Lung (tissue), 11 donors: ENCODE measurements at regions not wholly inside any gene's neighbourhood (a gene's known extent, or its start where the extent isn't known, plus 50 kb on each side); places are given as distances from the start of the nearest gene placed in this dataset.
"Not testable (repeated sequence)": the region's sequence is repeated elsewhere in the genome, so short reads cannot be mapped to it uniquely, and the experiment has no call there.

Experiments used
- ATAC-seq: fragments of 200-7000 bp; cut with Tn5 transposase; one replicate; pipeline ENCODE4 v1.9.1; 2020; ENCODE audit warnings: moderate number of reproducible peaks; ENCODE audit not compliant: insufficient read depth, low FRiP score
- DNase-seq, 3 donors: peaks; one replicate each; pipeline ENCODE4 v3.0.0-alpha.2; 2013 to 2017
- H3K27ac ChIP-seq, 2 donors: one replicate each; pipeline ENCODE4 v1.5.1; 2013; ENCODE audit warnings: mild to moderate bottlenecking in 2 of 2, moderate library complexity in 2 of 2, control low read depth in 1 of 2, inconsistent platforms in 1 of 2, low read depth in 1 of 2, low read length in 1 of 2
- H3K27me3 ChIP-seq, 3 donors: one replicate each; pipeline ENCODE4 v1.5.1; 2013; ENCODE audit warnings: low read length in 2 of 3; ENCODE audit not compliant: control insufficient read depth in 3 of 3, insufficient read depth in 3 of 3
- H3K36me3 ChIP-seq, 4 donors: one replicate each; pipeline ENCODE4 v1.5.1; 2013; ENCODE audit warnings: low read length in 4 of 4, mild to moderate bottlenecking in 1 of 4, moderate library complexity in 1 of 4; ENCODE audit not compliant: control insufficient read depth in 4 of 4, insufficient read depth in 4 of 4
- H3K4me1 ChIP-seq, 5 donors: one replicate each; pipeline ENCODE4 v1.5.1; 2013; ENCODE audit warnings: low read length in 5 of 5, mild to moderate bottlenecking in 2 of 5, moderate library complexity in 1 of 5; ENCODE audit not compliant: control insufficient read depth in 5 of 5, insufficient read depth in 5 of 5
- H3K4me3 ChIP-seq: one replicate; pipeline ENCODE4 v1.5.1; 2013; ENCODE audit warnings: mild to moderate bottlenecking, control low read depth, moderate library complexity
- H3K9ac ChIP-seq, 2 donors: one replicate each; pipeline ENCODE4 v1.5.1; 2013; ENCODE audit warnings: low read length in 2 of 2, control low read depth in 1 of 2; ENCODE audit not compliant: insufficient read depth in 1 of 2
- H3K9me3 ChIP-seq, 4 donors: one replicate each; pipeline ENCODE4 v1.5.1; 2013; ENCODE audit warnings: low read length in 3 of 4, mild to moderate bottlenecking in 1 of 4, moderate library complexity in 1 of 4; ENCODE audit not compliant: control insufficient read depth in 4 of 4, insufficient read depth in 3 of 4
- WGBS, 2 donors: extraction: QIAGEN DNeasy Blood & Tissue Kit; methylation state at CpG; one replicate each; pipeline ENCODE4 v1.1.7; 2013; 5-methylcytosine and 5-hydroxymethylcytosine counted together
- TF ChIP-seq, protein P1 (sequence below): IDR thresholded peaks from 2 replicates; pipeline ENCODE4 v1.5.1; 2012; ENCODE audit warnings: mild to moderate bottlenecking; ENCODE audit errors: control extremely low read depth, extremely low read depth
- donor health status: control.
- donor health status: control.
- donor health status: Bipolar disorder and iron deficiency.
- donor health status: healthy.
- donor health status: DM: yes; HTN: yes; CAD: no.

DNA sequence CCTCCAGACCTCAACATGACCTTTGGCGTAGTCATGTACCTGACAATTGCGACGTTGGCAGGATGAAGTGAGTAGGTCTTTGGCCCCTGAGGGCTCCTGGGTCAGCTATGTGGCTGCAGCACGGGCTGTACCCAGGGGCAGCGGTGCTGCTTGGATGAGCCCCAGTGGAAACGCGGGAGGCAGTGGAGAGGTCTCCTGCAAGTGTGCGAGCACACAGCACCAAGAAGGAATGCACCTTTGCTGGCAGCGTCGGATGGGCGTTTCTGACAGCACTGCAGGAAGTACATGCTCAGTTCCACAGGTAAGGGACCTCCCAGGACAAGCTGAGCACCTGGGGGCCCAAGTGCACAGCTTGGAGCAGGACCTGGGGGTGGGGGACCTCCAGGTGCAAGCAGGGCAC lies 67.4 kb upstream of the UNC13C start:
- no peak for ATAC-seq
- H3K27me3 ChIP-seq = no peaks in the 10 kb centered on the region
- no peak overlapping the region for H3K4me3 ChIP-seq
- no peaks in the 10 kb centered on the region for H3K9me3 ChIP-seq
- H3K27ac ChIP-seq = no peak overlapping the region
- peak in 2 of 3 donors; percentile 23 to 52 for DNase-seq
- 74 to 83% methylated on average over 8 to 11 of the region's 11 CpGs for WGBS, 2 donors
- H3K4me1 ChIP-seq = peaks cover 0 to 12% (median 0%) of the 10 kb centered on the region in 5 donors
- H3K9ac ChIP-seq = no peak overlapping the region
- no peaks in the 10 kb centered on the region for H3K36me3 ChIP-seq
- TF ChIP-seq, protein P1, sequence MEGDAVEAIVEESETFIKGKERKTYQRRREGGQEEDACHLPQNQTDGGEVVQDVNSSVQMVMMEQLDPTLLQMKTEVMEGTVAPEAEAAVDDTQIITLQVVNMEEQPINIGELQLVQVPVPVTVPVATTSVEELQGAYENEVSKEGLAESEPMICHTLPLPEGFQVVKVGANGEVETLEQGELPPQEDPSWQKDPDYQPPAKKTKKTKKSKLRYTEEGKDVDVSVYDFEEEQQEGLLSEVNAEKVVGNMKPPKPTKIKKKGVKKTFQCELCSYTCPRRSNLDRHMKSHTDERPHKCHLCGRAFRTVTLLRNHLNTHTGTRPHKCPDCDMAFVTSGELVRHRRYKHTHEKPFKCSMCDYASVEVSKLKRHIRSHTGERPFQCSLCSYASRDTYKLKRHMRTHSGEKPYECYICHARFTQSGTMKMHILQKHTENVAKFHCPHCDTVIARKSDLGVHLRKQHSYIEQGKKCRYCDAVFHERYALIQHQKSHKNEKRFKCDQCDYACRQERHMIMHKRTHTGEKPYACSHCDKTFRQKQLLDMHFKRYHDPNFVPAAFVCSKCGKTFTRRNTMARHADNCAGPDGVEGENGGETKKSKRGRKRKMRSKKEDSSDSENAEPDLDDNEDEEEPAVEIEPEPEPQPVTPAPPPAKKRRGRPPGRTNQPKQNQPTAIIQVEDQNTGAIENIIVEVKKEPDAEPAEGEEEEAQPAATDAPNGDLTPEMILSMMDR = no peak

DNA sequence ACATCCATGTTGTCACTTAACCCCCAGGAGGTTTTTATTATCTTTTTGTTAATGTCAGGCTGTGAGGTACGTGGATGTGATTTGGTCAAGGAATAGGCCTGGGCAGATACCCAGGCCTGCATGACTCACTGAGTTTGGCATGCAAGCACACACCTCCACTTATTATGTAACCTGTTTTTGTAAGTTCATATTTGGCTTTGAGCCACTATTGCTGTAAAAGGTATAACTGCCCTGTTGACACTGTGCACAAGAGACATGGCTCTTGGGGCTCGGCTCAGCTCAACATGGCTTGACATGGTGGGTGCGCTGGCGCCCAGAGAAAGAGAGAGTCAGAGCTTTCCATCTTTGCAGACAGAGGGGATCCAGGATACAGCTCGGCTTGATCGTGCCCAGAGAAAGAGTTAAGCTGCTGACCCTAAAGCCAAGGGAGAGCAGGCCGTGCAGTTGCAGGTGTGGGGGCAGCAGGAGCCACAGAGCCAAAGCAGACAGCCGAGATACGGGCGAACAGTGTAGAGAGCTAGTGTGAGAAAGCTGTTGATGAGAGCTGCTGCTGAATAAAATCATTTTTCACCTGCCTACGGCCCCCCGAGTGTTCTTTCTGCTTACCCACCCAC lies 67.9 kb upstream of the UNC13C start:
- Histone ChIP-seq H3K4me1 (peaks cover 0 to 12% (median 0%) of the 10 kb centered on the region in 5 donors), H3K4me3 (no peak overlapping the region), H3K36me3 (no peaks in the 10 kb centered on the region), H3K27ac (no peak overlapping the region), H3K9me3 (no peaks in the 10 kb centered on the region), H3K9ac (no peak overlapping the region), H3K27me3 (no peaks in the 10 kb centered on the region)
- ATAC-seq = peak; percentile 37
- WGBS, 2 donors = 87% methylated on average over 12 of the region's 12 CpGs; no CpG with 5 or more reads in 1 of the 2 donors
- peak; percentile 26 to 66 (median 28) for DNase-seq
- TF ChIP-seq, protein P1 = no peak

DNA sequence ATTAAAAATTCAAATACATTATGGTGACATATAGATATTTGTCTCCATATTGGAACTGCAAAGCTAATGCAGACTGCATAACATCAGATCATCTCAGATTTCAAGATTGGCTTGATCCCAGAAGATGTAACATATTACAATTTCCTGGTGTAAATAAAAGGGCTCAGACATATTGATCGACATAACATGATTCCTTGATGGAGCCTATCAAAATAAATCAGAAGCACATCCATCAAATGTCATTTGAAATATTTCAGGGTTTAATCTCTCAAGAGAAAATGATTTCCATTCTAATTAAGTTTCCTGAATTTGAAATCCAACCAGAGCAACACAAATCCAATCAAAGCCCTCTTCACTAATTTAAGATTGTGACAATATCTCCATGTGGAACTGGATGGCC lies 75.1 kb upstream of the UNC13C start:
- no peaks in the 10 kb centered on the region for H3K36me3 ChIP-seq
- DNase-seq = no peak
- TF ChIP-seq, protein P1 = no peak
- no peaks in the 10 kb centered on the region for H3K4me1 ChIP-seq
- no peak overlapping the region for H3K9ac ChIP-seq
- no peak overlapping the region for H3K4me3 ChIP-seq
- H3K27ac ChIP-seq = no peak overlapping the region
- WGBS, 2 donors = 87 to 88% methylated on average over 1 of the region's 1 CpG
- H3K27me3 ChIP-seq = no peaks in the 10 kb centered on the region
- H3K9me3 ChIP-seq = peaks cover 0 to under 1% (median 0%) of the 10 kb centered on the region in 4 donors
- ATAC-seq = no peak

DNA sequence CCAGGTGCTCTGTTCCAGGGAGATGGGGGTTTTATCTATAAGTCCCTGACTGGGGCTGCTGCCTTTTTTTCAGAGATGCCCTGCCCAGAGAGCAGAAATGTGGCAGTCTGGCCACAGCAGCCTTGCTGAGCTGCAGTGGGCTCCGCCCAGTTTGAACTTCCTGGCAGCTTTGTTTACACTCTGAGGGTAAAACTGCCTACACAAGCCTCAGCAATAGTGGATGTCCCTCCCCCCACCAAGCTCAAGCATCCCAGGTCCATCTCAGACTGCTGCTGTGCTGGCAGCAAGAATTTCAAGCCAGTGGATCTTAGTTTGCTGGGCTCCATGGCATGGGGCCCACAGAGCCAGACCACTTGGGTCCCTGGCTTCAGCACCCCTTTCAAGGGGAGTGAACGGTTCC lies 84.8 kb upstream of the UNC13C start:
- H3K36me3 ChIP-seq, H3K9me3 ChIP-seq, H3K9ac ChIP-seq, H3K27me3 ChIP-seq, H3K4me3 ChIP-seq, ATAC-seq, H3K4me1 ChIP-seq, H3K27ac ChIP-seq: not testable (repeated sequence)
- DNase-seq = peak in 1 of 3 donors; percentile 31
- WGBS, 2 donors = 71 to 88% methylated on average over 2 of the region's 2 CpGs

DNA sequence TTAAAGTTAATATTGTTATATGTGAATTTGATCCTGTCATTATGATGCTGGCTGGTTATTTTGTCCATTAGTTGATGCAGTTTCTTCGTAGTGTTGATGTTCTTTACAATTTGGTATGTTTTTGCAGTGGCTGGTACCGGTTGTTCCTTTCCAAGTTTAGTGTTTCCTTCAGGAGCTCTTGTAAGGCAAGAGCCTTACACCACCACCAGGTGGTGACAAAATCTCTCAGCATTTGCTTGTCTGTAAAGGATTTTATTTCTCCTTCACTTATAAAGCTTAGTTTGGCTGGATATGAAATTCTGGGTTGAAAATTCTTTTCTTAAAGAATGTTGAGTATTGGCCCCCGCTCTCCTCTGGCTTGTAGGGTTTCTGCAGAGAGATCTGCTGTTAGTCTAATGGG lies 86.4 kb upstream of the UNC13C start:
- WGBS, 2 donors = 61 to 79% methylated on average over 3 of the region's 3 CpGs
- H3K4me3 ChIP-seq, H3K4me1 ChIP-seq, DNase-seq, H3K27me3 ChIP-seq, H3K36me3 ChIP-seq, H3K9me3 ChIP-seq, ATAC-seq, H3K27ac ChIP-seq, H3K9ac ChIP-seq: not testable (repeated sequence)
